HepG2 (cell line): ENCODE measurements at regions not wholly inside any gene's neighbourhood (a gene's known extent, or its start where the extent isn't known, plus 50 kb on each side); places are given as distances from the start of the nearest gene placed in this dataset.

ENCODE experiments used
- ATAC-seq: fragments of 200-7000 bp; cut with Tn5 transposase; 3 replicates; pipeline ENCODE4 v1.9.1; 2020; ENCODE audit warnings: mild to moderate bottlenecking, moderate library complexity
- BruUV-seq: library from RNA; stranded (reverse); fragments of 400-500 nt; replicated peaks from 2 replicates; lab custom pipeline; 2021; lab: Mats Ljungman, UMichigan
- CTCF ChIA-PET: fragments of 300-600 bp; formaldehyde crosslinking; extraction: SDS; loops from one replicate; lab custom pipeline; 2021; ENCODE audit warnings: low total read pairs, inconsistent platforms, low intra/inter-chr PET ratio; lab: Yijun Ruan, JAX
- POLR2A ChIA-PET: fragments of 350-600 bp; sonication (Branson Sonifier 250); formaldehyde crosslinking; loops from one replicate; lab custom pipeline; 2020; ENCODE audit warnings: antibody characterized with exemption, inconsistent platforms; lab: Yijun Ruan, JAX
- DNase-seq: peaks from one replicate; pipeline ENCODE4 v3.0.0-alpha.2; 2015; ENCODE audit warnings: low spot score
- FAIRE-seq: peaks from 3 replicates; lab custom pipeline; 2011; peaks lifted over from hg19 to GRCh38; lab: Jason Lieb, UNC
- H2AFZ ChIP-seq: one replicate; pipeline ENCODE4 v1.6.1; 2011; ENCODE audit warnings: low read length, inconsistent platforms
- H3K27ac ChIP-seq: fragments of 300-600 bp; 3 replicates; pipeline ENCODE4 v1.8.0; 2011; ENCODE audit warnings: mixed run types, mild to moderate bottlenecking, mixed read lengths, low read length, inconsistent platforms; ENCODE audit not compliant: insufficient read depth; ENCODE audit errors: extremely low read length
- H3K27me3 ChIP-seq, 2 experiments: fragments of 200-600 bp in 1 of 2; 2 replicates in 1 of 2; 3 replicates in 1 of 2; pipeline versions ENCODE4 v1.6.0 to v1.8.0; 2011; ENCODE audit warnings: low read length in 2 of 2, mild to moderate bottlenecking in 2 of 2, moderate library complexity in 2 of 2, inconsistent platforms in 1 of 2; ENCODE audit not compliant: insufficient read depth in 2 of 2, control insufficient read depth in 1 of 2
- H3K36me3 ChIP-seq, 2 experiments: fragments of 200-600 bp in 1 of 2; replicated peaks in 1 of 2; 2 replicates in 1 of 2; 3 replicates in 1 of 2; pipeline versions ENCODE4 v1.5.1 to v1.8.0; 2011; ENCODE audit warnings: low read length in 2 of 2, inconsistent platforms in 1 of 2; ENCODE audit not compliant: insufficient read depth in 2 of 2, control insufficient read depth in 1 of 2
- H3K4me1 ChIP-seq: 2 replicates; pipeline ENCODE4 v1.5.1; 2012; ENCODE audit warnings: low read length, inconsistent platforms; ENCODE audit not compliant: insufficient read depth
- H3K4me2 ChIP-seq: 2 replicates; pipeline ENCODE4 v1.6.0; 2011; ENCODE audit warnings: low read depth, low read length, inconsistent platforms
- H3K4me3 ChIP-seq, 3 experiments: fragments of 200-600 bp in 1 of 3; sonication (generic), shearing (Covaris generic) in 1 of 3; replicated peaks in 1 of 3; 2 replicates each; pipeline ENCODE4 v1.5.1; 2011 to 2016; ENCODE audit warnings: low read length in 3 of 3, inconsistent platforms in 2 of 3, low read depth in 2 of 3, mild to moderate bottlenecking in 2 of 3, control low read depth in 1 of 3, mixed read lengths in 1 of 3; ENCODE audit not compliant: insufficient read depth in 1 of 3
- H3K79me2 ChIP-seq: one replicate; pipeline ENCODE4 v1.6.1; 2011; ENCODE audit warnings: low read length, inconsistent platforms; ENCODE audit not compliant: insufficient read depth
- H3K9ac ChIP-seq: 2 replicates; pipeline ENCODE4 v1.6.0; 2011; ENCODE audit warnings: mild to moderate bottlenecking, low read depth, low read length, inconsistent platforms; ENCODE audit not compliant: insufficient read depth
- H3K9me3 ChIP-seq: 2 replicates; pipeline ENCODE4 v1.5.1; 2012; ENCODE audit warnings: mild to moderate bottlenecking, low read length
- H4K20me1 ChIP-seq: 2 replicates; pipeline ENCODE4 v1.6.0; 2011; ENCODE audit warnings: inconsistent platforms, mild to moderate bottlenecking, low read length, moderate library complexity; ENCODE audit not compliant: insufficient read depth
- BHLHE40 ChIP-seq: IDR thresholded peaks from 2 replicates; pipeline ENCODE4 v1.6.1; 2011; ENCODE audit warnings: low read length, improper control_type of control experiment
- HMG20B ChIP-seq: conservative IDR thresholded peaks from 2 replicates; pipeline ENCODE4 v1.6.1; 2016; ENCODE audit warnings: missing genetic modification reagents, missing compliant biosample characterization
- NR1H2 ChIP-seq: sonication (generic); formaldehyde crosslinking; IDR thresholded peaks from 2 replicates; pipeline ENCODE4 v1.8.1; 2022; ENCODE audit warnings: low read depth, missing genetic modification reagents, borderline replicate concordance
- SALL2 ChIP-seq: sonication (generic); formaldehyde crosslinking; IDR thresholded peaks from 2 replicates; pipeline ENCODE4 v1.8.1; 2023; ENCODE audit warnings: mild to moderate bottlenecking, missing genetic modification reagents, inconsistent platforms
- ZNF234 ChIP-seq: sonication (generic); formaldehyde crosslinking; conservative IDR thresholded peaks from 2 replicates; pipeline ENCODE4 v1.5.1; 2020; ENCODE audit warnings: mild to moderate bottlenecking, missing genetic modification reagents
- ZNF335 ChIP-seq: sonication (generic); formaldehyde crosslinking; IDR thresholded peaks from 2 replicates; pipeline ENCODE4 v1.4.0; 2020; ENCODE audit warnings: missing genetic modification reagents
- ZNF558 ChIP-seq: sonication (generic); formaldehyde crosslinking; IDR thresholded peaks from 2 replicates; pipeline ENCODE4 v1.9.0; 2022; ENCODE audit warnings: mild to moderate bottlenecking, missing genetic modification reagents, borderline replicate concordance
- WGBS: methylation state at CpG from one replicate; pipeline ENCODE4 v1.1.6; 2017; ENCODE audit warnings: low lambda C conversion rate; 5-methylcytosine and 5-hydroxymethylcytosine counted together
- in situ Hi-C: cut with HindIII; loops from 2 replicates; pipeline ENCODE4 v1.10.0; 2017; ENCODE audit warnings: low pct_unique_long_range_greater_than_20kb; ENCODE audit not compliant: extremely low pct_ligation_motif_present
- intact Hi-C: fragments of 100-400 bp; cut with micrococcal nuclease; formaldehyde crosslinking; loops from one replicate; pipeline ENCODE4 v1.10.0; 2022; ENCODE audit not compliant: unreplicated experiment
- TF ChIP-seq, protein P1 (sequence below): sonication (generic); formaldehyde crosslinking; IDR thresholded peaks from 2 replicates; pipeline ENCODE4 v1.8.1; 2023; ENCODE audit warnings: missing genetic modification reagents, inconsistent platforms, borderline replicate concordance
- TF ChIP-seq, protein P2 (sequence below): sonication (generic); formaldehyde crosslinking; IDR thresholded peaks from 2 replicates; pipeline ENCODE4 v1.5.0; 2020; ENCODE audit warnings: missing genetic modification reagents
- TF ChIP-seq, protein P3 (sequence below): sonication (generic); formaldehyde crosslinking; IDR thresholded peaks from 2 replicates; pipeline ENCODE4 v1.4.0; 2020; ENCODE audit warnings: missing genetic modification reagents, borderline replicate concordance

DNA sequence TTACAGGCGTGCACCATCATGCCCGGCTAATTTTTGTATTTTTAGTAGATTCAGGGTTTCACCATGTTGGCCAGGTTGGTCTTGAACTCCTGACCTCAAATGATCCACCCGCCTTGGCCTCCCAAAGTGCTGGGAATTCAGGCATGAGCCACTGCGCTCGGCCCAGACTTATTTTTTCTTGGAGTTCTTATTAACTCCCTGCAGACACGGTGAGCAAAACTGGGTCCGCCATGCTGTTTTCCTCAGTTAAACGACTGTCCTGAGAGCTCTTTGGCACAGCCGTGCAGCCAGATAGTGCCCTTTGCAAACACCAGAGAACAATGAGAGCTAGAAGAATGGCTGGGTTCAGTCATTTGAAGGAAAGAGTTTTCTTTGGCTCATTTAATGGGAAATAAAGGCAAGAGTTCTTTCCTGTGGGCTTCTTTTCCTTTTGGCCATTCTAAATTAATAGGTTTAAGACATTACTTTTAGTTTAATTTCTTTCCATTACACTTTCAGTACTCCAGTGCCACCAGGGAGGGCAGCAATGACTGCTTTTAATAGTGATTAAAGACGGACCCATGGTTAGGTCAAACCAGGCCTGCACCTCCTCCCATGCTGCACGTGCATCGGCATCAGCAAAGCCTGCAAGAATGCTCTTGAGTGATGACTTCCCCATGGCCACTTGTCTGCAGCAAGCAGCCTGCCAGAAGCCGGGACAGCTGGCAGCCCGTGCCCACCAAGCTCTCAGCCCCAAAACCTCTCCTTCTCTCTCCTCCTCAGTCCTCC lies 60.7 kb downstream of the VCPKMT start:
- H3K4me1 ChIP-seq: peaks cover 22% of the 10 kb centered on the region
- no peaks in the 10 kb centered on the region for H4K20me1 ChIP-seq
- no peak overlapping the region for H3K4me3 ChIP-seq
- no peak for FAIRE-seq
- ChIA-PET CTCF (no interaction called here), POLR2A (no interaction called here)
- TF ChIP-seq, protein P1, sequence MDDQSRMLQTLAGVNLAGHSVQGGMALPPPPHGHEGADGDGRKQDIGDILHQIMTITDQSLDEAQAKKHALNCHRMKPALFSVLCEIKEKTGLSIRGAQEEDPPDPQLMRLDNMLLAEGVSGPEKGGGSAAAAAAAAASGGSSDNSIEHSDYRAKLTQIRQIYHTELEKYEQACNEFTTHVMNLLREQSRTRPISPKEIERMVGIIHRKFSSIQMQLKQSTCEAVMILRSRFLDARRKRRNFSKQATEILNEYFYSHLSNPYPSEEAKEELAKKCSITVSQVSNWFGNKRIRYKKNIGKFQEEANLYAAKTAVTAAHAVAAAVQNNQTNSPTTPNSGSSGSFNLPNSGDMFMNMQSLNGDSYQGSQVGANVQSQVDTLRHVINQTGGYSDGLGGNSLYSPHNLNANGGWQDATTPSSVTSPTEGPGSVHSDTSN (CRISPR knock-in tag): no peak
- TF ChIP-seq BHLHE40 (peak; percentile 48; the same call in 1 of the 2 replicates), NR1H2 (no peak)
- H3K9me3 ChIP-seq: no peaks in the 10 kb centered on the region
- WGBS: 69% methylated on average over 14 of the region's 14 CpGs
- no TSS peak for BruUV-seq
- H3K4me2 ChIP-seq: no peak overlapping the region
- intact Hi-C loops: no loop called here
- H3K36me3 ChIP-seq: no peaks in the 10 kb centered on the region
- no peaks in the 10 kb centered on the region; a peak in 1 of 5 replicates for H3K27me3 ChIP-seq
- H3K27ac ChIP-seq: no peak overlapping the region
- in situ Hi-C loops: no loop called here
- ATAC-seq: no peak
- no peaks in the 10 kb centered on the region for H3K79me2 ChIP-seq
- no peak overlapping the region for H2AFZ ChIP-seq
- no peak overlapping the region for H3K9ac ChIP-seq
- DNase-seq: no peak

DNA sequence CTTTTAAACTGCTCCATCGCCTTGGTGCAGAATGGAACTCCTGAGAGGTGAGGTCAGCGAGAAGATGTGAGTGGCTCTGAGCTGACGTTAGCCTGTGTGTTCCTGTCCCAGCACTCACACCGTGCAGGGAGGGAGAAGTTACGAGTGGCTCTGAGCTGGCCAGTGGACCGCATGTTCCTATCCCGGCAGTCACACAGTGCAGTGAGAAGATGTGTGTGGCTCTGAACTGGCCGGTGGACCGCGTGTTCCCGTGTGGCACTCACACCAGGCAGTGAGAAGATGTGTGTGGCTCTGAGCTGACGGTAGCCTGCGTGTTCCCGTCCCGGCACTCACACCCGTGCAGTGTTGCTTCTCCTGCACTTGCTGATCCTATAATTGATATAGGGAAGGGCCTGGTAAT lies 59.9 kb downstream of the VCPKMT start:
- WGBS: 79% methylated on average over 15 of the region's 16 CpGs
- Histone ChIP-seq H3K27ac (no peak overlapping the region), H3K4me1 (peaks cover 30% of the 10 kb centered on the region), H3K36me3 (no peaks in the 10 kb centered on the region), H3K27me3 (no peaks in the 10 kb centered on the region), H3K9ac (no peak overlapping the region), H3K9me3 (no peaks in the 10 kb centered on the region), H3K4me2 (no peak overlapping the region), H3K4me3 (no peak overlapping the region), H2AFZ (no peak overlapping the region), H4K20me1 (no peaks in the 10 kb centered on the region), H3K79me2 (no peaks in the 10 kb centered on the region)
- FAIRE-seq (no peak), ATAC-seq (no peak), DNase-seq (no peak)
- POLR2A ChIA-PET: no interaction called here
- intact Hi-C loops (no loop called here), in situ Hi-C loops (no loop called here)
- CTCF ChIA-PET: no interaction called here
- no TSS peak for BruUV-seq
- TF ChIP-seq ZNF558 (CRISPR knock-in tag) (no peak), HMG20B (CRISPR knock-in tag) (no peak), SALL2 (no peak), ZNF335 (CRISPR knock-in tag) (no peak), ZNF234 (CRISPR knock-in tag) (no peak)
- TF ChIP-seq, protein P2, sequence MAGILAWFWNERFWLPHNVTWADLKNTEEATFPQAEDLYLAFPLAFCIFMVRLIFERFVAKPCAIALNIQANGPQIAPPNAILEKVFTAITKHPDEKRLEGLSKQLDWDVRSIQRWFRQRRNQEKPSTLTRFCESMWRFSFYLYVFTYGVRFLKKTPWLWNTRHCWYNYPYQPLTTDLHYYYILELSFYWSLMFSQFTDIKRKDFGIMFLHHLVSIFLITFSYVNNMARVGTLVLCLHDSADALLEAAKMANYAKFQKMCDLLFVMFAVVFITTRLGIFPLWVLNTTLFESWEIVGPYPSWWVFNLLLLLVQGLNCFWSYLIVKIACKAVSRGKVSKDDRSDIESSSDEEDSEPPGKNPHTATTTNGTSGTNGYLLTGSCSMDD (CRISPR knock-in tag): no peak
- TF ChIP-seq, protein P3, sequence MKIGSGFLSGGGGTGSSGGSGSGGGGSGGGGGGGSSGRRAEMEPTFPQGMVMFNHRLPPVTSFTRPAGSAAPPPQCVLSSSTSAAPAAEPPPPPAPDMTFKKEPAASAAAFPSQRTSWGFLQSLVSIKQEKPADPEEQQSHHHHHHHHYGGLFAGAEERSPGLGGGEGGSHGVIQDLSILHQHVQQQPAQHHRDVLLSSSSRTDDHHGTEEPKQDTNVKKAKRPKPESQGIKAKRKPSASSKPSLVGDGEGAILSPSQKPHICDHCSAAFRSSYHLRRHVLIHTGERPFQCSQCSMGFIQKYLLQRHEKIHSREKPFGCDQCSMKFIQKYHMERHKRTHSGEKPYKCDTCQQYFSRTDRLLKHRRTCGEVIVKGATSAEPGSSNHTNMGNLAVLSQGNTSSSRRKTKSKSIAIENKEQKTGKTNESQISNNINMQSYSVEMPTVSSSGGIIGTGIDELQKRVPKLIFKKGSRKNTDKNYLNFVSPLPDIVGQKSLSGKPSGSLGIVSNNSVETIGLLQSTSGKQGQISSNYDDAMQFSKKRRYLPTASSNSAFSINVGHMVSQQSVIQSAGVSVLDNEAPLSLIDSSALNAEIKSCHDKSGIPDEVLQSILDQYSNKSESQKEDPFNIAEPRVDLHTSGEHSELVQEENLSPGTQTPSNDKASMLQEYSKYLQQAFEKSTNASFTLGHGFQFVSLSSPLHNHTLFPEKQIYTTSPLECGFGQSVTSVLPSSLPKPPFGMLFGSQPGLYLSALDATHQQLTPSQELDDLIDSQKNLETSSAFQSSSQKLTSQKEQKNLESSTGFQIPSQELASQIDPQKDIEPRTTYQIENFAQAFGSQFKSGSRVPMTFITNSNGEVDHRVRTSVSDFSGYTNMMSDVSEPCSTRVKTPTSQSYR (CRISPR knock-in tag): no peak
